GM21526 (cell line): ENCODE measurements at regions not wholly inside any gene's neighbourhood (a gene's known extent, or its start where the extent isn't known, plus 50 kb on each side); places are given as distances from the start of the nearest gene placed in this dataset.

ENCODE experiments used
- ATAC-seq: cut with Tn5 transposase; IDR thresholded peaks from one replicate; pipeline ENCODE4 v1.9.1; 2021; ENCODE audit warnings: moderate library complexity; ENCODE audit not compliant: unreplicated experiment, low FRiP score

DNA sequence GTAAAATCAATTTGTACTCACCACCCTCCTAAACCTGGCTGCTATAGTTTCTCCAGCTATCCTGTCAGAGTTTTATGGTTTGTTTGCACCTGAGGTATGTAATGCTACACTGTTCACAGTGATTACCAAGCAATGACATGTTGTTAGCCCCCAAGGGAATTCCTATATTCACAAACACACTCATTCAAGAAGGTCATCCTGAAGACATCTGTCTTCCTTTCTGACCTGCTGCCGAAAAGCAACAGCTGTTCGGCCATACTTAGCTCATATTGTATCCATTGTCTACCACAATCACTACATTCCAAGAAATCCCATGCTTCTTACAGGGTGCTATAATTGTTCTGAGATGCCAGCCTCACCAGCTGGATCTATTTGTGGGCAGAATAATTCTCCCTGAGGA lies 160.1 kb upstream of the GYPA start:
- no peak for ATAC-seq

DNA sequence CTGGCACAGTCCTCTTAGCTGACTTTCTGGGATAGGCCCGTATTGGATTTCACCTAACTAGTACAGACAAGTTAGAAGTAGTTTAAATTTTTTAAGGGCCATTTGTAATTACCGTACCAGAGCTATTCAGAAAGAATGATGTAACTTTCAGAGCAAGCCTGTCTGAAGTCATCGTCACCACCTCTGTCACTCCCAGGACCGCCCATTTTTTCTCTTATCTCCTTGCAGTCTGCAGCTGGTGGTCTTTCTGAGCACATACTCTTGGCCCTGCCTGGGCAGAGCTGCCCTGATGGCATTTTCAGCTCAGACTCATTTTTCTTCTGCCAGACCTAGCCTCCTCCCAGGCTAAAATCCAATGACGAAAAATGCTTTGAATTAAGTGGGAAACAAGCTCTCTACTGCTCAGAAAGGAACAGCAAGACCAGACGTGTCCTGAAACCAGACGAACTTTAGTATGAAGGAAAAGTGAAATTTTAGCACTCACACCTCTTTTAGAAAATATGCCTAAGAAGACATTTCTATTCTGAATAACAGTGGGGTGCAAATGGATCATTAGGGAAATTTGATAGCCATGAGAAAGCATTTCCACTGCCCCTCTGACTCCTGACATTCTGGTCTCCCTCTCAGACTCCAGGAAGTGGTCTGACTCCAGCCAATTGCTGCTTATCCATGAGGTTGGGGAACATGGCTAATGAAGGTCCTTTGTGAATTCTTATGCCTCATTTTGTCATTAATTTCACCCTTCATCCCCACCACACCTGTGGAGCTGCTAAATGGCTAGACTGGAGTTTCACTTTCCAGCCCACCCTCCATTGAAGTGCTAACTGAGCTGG lies 162.4 kb upstream of the GYPA start:
- no peak for ATAC-seq

DNA sequence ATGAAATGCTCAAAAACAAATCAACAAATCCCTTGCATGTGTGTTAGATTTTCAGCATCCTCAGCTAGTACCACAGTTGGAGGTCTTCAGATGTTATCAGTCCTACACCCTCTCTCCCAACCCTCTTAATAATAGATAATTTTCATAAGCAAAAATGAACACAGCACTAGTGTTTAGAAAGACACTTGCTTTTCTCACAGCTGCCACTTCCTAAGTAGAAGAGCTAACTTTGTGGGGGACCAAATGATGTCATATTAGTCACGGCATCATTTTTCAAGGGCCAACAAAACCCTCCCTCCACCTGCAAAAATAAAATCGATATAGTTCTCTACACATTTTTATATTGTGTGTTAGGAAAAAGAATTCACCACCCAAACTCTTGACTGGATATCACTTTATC lies 163.5 kb upstream of the GYPA start:
- no peak for ATAC-seq

DNA sequence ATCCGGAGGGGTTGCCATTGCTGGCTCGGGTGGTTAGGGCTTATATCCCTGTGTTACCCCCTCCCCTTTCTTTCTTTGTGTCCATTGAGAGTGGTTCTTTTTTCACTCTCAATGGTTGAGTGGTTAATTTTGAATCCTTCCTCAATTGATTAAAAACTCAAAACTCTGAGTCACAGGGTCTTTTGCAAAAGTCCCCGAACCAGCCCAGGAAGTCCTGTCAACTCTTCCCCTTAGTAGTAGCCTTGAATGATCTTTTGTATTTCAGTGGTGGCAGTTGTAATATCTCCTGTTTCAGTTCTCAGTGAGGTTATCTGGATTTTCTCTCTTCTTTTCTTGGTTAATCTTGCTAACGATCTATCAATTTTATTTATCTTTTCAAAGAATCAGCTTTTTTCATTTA lies 170.0 kb upstream of the GYPA start:
- ATAC-seq, result no peak

DNA sequence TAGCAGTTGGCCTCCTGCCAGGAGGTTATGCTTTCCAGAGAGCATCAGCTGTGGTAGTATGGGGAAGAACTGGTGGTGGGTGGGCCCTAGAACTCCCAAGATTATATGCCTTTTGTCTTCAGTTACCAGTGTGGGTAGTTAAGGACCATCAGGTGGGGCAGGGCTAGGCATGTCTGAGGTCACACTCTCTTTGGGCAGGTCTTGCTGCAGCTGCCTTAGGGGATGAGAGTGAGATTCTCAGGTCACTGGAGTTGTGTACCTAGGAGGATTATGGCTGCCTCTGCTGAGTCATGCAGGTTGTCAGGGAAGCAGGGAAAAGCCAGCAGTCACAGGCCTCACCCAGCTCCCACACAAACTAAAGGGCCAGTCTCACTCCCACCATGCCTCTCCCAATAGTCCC lies 172.9 kb upstream of the GYPA start:
- ATAC-seq, result no peak

DNA sequence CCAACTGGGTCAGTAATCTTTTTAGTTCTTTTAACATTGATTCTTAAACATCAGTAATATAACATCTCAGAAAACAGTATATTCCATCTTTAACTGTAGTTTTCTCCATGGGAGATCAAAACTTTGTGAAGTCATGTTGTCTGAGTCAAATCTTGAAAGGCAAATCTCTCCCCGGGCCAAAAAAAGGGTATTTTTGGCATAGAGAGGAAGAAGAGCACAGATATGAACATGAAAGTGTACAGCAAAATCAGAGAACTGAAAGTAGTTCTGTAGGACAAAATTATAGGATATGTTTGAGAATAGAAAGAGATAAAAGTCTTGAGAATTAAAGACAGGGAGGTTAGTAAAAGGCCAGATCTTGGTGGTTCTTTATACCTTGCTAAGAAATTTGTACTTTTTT lies 176.4 kb upstream of the GYPA start:
- ATAC-seq, result peak; percentile 87

DNA sequence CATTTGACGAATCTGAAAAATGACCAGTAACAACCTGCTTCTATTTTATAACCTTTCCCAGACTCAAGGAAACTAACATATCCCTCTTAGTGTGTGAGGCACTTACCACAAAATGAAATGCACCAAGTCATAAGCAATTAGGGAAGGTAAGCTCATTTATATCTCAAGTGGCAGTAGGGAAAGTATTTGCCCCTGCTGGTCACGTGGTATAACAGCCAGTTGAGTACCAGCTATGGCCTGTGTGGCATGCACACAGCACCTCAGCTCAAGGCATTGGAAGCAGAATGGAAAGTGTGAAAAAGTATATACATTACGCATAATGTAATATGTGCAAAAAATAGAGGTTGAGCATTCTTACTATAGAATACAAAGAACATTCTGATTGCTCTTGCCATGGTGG lies 178.3 kb upstream of the GYPA start:
- ATAC-seq, result no peak

DNA sequence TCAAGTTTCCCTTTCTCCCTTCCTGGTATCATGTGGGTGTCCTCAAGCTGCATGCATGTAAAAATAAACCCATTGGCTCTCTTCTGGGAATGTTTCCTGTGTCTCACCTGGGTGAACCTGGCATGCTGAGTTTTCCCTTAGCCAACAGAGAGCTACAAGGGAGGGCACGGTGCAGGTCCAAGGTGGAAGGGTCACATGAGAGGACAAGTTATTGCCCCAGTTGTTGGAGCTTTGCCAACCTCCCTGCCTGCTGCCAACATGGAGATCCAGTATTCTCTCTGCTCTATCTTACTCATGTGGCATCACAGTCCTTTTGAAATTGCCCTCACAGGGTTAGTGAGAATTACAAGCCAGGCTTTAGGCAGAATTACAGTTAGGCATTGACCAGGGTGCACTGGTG lies 196.1 kb upstream of the GYPA start:
- ATAC-seq, result no peak

DNA sequence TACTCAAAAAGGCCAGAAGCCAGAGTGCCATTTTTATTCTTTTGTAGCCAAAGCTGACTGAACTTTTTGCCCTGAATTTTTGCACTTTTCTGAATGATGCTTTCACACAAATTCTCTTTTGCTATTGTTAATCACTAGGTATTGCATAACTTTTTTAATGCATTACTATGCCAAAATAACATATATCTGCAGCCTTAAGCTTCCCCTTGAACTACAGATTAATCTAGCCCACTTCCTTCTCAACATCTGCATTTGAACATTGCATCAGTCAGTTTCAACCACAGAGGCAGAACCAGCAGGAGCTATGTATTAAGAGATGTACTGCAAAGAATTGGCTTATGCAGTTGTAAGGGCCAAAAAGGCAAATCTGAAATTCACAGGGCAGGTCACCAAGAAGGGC lies 197.6 kb upstream of the GYPA start:
- no peak for ATAC-seq

DNA sequence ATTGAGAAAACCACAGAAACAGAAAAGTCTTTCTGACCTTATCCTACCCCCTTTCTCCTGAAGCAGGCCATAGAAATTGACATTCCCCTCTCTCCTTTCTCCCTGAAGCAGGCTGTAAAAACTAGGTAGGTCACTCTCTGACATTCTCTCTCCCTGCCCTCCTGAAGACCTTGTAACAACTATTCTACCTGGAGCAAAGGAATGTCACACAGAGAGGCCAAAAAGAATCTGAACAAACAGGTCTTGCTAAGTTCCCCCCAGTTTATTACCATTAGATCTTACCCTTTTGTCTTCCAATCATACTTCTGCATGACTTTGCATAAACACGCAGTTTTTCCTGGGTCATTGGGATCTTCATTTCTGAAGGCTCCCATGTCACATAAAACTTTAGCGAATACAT lies 198.3 kb upstream of the GYPA start:
- ATAC-seq, result no peak

DNA sequence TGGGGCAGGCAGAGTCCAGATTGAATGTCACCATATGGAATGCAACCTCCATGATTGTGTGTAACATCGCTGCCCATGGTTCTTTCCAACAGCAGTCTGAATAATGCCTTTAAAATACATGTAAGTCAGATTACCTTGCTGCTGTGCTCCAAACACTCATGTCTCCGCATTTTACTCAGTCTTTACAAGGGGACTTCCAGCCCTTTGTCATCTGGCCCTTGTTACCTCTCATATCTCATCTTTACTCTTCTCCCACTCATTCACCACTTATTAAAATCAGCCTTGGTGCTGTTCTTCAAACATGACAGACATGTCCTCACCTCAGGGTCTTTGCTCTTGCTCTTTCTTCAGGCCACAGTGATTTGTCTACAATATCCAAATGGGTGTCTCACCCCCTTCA lies 200.4 kb upstream of the GYPA start:
- ATAC-seq, result no peak

DNA sequence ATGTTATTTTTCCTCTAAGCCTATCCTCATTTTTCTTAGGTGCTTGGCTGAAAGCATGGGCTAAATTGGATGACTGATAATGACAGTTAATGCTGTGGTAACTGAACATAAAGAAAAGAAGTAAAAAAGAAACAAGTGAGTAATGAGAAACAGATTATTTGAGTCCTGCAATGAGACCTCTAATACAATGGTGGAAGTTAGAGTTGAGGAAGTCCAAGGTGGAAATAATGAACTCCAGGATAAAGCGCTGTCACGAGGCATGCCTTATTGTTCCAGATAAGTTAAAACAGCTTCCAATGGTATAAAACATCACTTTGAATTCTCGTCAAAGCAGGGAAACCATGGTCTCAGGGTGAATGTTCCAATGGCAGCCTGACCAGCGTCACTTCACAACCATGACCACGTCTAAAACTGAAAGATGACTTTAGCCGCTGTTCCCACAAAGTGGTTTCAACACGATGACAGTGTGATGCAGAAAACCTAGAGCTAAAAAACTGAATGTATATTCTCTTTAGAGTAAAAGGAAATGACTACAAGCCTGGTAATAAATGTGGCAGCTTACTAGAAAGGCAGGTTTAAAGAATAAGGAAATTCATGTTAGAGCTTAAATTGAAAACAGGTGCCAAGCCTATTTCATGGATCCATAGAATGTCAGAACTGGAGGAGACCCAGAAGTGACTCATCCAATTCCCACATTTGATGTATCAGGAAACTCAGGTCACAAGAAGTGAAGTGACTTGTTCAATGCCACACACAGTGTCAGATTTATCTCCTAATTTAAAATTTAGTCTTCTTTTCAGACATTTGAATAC lies 202.6 kb upstream of the GYPA start:
- ATAC-seq, result no peak

DNA sequence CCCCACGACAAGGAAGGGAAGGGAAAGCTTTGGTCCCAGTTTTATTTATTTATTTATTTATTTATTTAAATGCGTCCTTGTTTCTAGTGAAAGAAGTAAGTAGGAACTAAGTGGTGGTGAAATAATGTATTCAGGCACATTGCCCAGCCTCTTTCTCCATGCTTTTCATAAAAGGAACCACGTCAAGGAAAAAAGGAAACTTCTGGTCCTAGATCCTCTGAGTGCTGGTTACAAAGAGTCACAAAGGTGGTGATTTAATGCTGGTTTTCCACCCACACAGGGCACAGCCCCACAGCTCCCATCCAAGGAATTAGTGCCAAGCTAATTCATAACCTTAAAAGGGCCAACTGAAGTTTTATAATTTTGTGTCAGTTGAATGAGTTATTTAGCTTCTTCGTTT lies 206.6 kb upstream of the GYPA start:
- ATAC-seq, result no peak

DNA sequence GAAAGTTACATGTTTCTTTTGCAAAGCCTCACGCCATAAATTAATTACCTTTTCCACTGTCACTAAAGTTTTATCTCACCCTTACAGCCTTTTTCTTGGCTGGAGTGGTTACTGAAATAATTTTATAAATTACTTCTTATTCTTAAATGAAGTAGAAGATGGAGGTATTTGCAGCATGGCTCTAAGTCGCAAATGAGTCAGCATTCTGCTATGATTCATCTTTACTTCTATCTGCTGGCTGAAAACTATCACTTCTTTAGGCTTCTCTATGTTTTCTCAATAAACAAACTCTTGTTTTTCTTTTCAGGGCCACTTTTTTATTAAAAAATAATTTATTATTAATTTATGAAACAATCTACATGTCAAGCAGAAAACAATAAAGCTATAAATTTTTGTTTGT lies 210.2 kb upstream of the GYPA start:
- ATAC-seq, result no peak

DNA sequence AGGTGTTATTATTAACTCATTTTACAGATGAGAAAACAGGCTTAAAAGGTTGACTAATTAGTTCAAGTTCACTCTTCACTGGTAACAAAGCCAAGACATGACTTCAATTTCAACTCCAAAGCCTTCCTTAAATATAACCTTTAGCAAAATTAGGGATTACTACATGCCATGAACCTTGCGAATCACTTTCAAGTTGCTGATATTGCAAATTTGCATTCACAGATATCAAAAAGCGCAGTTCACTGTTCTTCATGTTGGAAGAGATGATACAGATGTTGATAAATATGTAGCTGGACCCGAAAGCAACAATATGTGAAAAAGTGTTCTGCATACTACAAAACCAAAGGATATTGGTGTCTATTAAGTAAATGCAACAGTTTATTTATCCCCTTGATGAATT lies 210.8 kb upstream of the GYPA start:
- ATAC-seq, result no peak

DNA sequence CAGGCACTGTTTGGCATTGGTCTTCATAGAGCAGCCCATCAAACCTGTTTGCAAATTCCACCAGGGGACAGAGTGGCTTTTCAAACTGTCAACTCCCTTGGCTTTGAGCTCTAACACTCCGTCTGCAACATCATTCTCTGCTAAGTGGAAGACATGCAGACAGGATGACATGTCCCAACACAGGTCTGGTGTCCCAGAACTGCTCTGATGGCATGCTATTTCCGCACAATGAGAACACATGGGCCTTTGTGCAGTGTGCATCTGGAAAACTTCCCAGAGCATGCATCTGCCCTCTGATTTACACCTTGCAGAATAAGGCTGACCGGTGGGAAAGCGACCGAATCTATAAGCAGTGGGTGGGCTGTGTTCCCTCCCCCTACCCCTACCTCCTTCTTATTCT lies 212.8 kb upstream of the GYPA start:
- no peak for ATAC-seq

DNA sequence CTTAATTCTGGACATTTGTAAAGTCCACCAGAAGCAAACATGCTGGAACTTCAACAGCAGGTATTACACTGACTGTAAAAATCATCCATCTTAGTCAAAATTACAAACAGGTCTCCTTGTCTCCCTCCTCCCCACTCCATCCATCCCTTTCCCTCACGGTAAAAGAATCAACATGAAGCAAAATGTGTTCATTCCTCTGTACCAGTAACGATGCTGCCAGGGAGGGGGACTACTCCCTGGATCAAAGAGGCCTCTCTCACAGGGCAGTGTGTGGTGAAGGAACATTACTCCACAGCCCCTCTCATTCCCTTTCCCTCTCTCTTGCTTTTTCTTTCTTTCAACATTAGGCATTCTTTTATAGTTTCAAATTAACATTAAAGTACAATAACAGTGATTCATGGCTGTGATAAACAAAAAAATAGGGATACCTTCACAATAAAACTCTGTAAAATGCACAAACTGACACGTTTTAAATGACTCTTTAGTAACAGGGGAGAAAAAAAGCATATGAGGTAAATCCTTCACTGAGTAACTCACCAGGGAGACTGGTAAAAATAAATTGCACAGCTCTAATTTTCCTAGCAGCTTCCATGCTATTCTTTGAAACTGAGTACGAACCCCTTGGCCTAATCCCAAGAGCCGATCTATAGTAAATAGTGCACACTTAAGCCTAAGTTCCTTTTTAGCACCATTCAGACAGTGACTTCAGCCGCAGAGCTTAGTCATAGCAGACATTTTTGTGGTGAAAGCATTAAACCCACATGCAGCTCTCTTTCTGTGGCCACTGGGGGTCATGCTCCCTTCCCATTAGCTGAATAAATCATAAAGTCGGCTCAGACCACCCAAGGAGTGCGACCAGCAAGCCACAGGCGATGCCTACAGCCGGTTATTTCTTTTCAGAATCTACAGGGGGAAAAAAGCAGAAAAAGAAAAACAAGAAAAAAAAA lies 215.6 kb upstream of the GYPA start:
- peak; percentile 96 for ATAC-seq

DNA sequence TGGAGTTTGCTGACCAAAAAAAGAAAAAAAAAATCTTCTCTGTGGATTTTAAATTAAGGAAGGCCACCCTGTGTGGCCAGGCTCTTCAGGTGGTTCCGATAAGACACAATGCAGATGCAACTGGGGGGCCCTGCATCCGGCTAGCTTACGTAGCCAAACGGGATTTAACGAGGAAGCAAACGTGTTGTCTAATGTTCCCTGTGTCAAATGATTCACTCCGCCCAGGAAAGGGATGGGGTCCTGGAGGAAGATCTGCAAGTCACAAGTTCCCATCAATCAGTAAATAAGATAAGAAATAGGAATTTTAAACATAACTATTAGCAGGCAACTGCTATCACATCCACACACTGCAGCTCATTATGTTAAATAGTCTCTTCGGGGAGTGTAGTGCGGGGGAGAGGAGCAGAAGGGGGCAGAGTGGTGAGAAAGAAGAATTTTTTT lies 216.4 kb upstream of the GYPA start:
- ATAC-seq, result no peak

DNA sequence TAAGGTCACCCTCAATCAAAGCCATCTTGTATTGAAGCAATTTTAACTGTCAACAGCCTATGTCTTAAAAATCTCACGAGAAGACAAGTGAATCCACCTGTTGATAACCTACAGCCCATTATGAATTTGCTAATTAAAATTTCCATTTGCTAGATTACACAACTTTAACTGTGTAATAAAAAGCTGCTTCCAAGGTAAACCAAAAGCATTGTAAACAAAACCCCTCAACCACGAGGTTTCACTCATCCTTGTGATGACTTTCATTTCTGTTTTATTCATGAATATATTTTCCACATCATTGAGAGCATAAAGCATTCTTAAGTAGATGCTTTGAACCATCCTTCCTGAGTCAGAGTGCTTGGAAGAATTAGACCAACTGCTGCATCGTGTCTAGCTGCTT lies 217.5 kb upstream of the GYPA start:
- no peak for ATAC-seq

DNA sequence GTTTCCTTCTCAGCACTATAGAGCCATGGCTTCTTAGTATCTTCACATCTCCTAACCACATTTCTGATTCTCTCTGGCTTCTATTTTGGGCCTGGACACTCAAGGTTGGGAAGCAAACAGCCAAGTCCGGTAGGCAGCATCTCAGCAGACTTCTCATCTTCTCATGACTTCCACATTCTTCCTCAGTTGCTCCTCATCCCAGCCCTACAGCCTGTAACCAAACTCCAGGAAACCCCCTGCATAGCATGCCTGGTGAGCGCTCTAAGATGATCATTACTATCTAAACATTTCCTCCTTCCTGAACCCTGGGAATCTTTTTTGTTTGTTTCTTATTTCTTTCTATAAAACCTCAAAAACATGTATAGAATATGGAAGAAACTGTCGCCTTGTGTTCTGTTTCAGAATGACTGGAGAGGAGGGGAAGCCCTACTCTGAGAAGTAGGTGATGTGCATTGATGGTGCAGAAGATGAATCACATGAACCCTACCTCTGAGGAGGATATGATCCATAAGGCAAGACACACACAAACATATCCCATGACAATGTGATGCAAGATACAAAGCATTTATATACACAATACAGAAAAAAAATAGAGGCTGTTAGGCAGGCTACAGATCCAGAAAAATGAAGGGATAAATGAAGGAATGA lies 219.8 kb upstream of the GYPA start:
- no peak for ATAC-seq
